ENCODE measurements at regions not wholly inside any gene's neighbourhood (a gene's known extent, or its start where the extent isn't known, plus 50 kb on each side); places are given as distances from the start of the nearest gene placed in this dataset.

DNA sequence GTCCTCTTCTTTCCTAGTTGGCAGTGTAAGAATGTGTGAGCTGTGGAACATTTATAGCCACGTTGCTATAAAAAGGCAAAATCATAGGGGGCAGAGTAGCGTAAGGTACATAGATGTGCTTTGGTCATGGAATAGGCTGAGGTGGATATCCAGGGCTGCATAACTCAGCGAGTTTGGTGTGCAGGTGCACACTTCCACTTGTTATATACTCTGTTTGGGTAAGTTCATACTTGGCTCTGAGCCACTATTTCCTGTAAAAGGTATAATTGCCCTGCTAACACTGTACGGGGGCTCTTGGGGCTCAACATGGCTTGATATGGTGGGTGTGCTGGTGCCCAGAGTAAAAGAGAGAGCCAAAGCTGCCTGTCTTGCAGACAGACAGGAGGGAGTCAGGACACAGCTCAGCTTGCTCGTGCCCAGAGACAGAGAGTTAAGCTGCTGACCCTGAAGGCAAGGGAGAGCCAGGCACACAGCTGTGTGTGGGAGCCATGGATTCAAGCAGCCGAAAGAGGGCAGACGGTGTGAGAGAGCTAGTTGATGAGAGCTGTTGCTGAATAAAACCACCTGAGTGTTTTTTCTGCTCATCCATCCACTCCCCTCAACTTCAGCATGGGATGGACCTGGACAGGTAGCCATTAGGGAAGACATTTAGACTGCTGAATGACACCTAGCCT lies 126.7 kb downstream of the DKK1 start:
- DNase-seq (ENCODE audit: low read depth in 2 of 2) = no peak

DNA sequence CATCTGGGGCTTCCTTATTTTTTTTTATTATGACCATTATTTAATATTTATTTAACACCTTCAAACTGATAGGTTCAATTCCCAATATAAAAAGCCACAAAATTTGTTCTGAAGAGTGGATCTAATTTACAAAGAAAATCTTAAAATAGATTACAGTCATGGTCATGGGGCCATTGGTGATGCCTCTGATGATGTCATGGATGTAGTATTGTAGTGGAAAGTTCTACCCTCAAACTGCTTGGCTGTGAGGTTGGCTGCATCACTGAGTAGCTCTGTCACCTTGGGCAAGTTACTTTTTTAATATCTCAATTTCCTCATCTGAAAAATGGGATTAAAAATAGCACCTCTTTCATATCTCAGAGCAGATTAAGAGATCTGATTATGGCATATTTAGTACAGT lies 128.5 kb downstream of the DKK1 start:
- peak; percentile 5 to 34 for DNase-seq (ENCODE audit: low read depth in 2 of 2)

GRCh38 chr10:52443419-52444388 lies 129.6 kb downstream of the DKK1 start:
- DNase-seq (ENCODE audit: low read depth in 2 of 2) = peak; percentile 1 to 70

DNA sequence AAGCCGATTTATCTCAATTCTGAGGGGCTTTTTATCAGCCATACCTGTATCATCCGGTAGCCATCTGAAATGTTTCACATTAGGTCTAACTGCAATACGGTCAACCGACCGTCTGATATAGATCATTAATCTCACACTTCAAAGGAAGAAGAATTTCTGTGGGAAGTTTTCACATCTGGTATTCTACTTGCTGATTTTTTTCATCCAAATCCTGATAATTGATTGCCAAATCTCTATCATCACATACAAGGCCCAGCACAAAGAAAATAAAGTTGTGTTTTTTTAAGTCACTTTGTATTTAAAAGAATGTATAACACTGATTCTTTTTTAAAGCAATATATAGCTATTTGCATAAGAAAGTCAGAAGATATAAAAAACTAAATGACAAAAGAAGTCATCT lies 132.3 kb downstream of the DKK1 start:
- DNase-seq (ENCODE audit: low read depth in 2 of 2) = no peak

DNA sequence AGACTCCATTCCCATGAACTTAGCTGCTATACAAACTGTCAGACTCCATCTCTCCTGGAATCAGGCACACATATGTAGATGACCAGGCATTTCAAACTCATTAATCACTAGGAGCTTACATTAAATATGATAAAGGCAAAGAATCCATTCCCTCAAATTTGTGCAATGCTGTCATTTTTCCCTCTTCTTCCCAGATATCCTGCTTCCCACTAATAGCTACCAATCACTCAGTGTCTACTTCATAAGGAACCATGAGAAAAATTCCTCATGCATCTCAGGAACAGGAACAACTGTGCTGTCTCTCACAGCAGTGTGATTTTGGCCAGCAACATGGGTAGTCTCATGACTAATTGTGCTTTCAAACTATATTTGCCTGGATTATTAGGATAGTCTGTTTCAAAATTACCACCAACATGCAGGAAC lies 133.9 kb downstream of the DKK1 start:
- no peak for DNase-seq (ENCODE audit: low read depth in 2 of 2)

DNA sequence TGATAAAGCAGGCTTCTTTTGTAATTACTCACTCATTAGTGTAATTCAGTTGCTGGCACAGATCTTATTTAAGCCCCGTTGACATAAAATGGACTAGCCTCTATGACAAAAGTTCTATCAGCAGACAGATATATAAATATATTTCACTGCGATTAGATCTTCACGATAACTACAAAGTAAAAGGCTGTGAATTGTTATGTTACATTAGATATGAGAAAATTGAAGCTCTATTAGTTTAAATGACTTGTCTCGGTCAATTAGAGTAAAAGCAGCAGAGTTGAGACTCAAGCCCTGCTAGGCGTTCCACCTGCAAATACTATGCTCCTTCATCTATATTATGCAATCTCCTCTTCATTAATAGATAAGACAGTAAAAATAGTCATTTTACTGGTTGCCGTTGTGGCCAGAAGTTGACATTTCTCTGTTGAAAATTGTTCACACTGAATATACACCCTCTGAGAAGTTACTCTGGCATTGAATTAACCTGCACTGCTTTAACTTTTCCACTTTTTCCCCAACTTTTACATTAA lies 136.7 kb downstream of the DKK1 start:
- DNase-seq (ENCODE audit: low read depth in 2 of 2) = no peak

- DNase-seq (ENCODE audit: low read depth in 2 of 2) = no peak
These were observed 137.7 kb downstream of the DKK1 start for GRCh38 chr10:52451817-52452216.

DNA sequence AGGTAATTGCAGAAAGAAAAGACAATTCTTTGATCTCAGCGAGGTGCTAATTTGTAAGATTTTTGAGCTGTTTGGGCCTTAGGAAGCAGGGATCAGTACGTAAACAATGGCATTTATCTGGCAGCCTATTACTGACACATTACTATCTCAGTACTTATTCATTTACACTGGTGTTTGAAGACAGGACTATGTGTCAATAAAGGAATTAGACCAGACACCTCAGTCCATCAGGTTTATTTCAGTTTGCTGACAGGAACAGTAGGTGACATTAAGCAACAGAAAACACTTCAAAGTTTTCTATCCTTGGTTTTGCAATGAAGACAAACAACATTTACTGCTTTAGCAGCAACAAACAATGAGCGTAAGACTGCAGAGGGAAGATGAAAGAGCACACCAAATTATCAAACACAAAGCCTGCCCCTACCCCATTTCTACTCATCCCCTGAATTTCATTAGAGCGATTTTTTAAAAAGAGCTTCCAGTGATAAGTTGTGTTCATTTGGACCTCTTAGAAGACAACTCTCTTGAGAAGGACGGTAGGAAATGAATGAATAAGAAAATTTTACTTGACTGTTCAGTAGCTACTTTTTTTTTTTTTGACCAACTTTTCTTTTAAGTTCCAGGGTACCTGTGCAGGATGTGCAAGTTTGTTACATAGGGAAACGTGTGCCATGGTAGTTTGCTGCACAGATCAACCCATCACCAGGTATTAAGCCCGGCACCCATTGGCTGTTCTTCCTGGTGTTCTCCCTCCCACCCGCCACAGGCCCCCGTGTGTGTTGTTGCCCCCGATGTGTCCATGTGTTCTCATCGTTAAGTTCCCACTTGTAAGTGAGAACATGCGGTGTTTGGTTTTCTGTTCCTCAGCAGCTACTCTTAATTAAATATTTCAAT lies 138.8 kb downstream of the DKK1 start:
- no peak for DNase-seq (ENCODE audit: low read depth in 2 of 2)

GRCh38 chr10:52453501-52453900 lies 139.4 kb downstream of the DKK1 start:
- no peak for DNase-seq (ENCODE audit: low read depth in 2 of 2)

- DNase-seq (ENCODE audit: low read depth in 2 of 2) = no peak
These were observed 140.4 kb downstream of the DKK1 start for GRCh38 chr10:52454491-52454890.

DNA sequence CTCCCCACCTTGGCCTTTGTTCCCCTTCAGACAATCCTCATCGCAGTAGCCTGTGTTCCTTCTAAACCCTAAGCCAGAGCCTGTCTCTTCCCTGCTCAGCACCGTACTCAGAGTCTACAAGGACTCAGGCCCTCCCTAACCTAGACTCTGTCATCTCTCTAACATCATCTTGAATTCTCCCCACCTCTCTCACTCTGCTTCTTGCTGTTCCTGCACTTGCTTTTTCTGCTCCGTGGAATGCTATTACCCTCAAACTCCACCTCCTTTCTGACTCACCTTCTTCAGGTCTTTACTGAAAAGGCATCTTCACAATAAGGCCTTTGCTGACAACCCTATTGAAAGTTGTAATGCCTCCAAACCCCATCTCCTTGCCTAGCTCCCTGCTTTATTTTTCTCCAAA lies 141.0 kb downstream of the DKK1 start:
- no peak for DNase-seq (ENCODE audit: low read depth in 2 of 2)

DNA sequence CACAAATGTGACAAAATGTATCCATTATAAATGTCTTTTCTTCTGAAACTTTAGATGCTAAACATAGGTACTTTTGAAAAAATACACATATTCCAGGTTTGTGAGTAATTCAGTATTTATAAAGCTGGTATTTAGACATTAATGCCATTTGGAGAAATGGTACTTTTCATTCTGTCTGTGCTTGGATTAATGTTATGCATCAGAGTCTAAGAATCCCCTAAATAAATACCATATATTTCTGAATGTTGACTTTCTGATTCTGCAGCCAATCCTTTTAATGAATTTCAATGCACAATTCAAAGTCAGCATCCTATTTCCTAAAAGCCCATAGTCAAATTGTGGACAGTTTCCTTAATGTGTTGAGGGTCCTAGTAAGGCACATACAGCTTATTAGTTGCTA lies 145.0 kb downstream of the DKK1 start:
- no peak for DNase-seq (ENCODE audit: low read depth in 2 of 2)

DNA sequence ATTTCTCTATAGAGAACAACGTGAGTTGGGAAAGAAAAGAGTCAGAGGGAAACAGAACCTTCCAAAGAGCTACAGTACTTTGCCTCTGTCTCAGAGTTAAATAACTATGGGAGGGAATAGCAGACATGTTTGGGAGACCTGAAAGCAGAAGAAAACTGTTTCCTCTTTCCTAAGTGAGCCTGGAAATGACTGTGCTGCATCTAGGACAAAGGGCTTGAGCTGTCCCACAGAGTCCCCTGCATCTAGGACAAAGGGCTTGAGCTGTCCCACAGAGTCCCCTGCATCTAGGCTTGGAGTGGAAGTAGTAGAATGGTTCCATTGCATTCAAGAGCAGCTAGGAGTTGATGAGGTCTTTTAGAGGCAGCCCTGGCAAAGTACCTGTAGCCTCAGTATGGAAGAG lies 149.7 kb downstream of the DKK1 start:
- DNase-seq (ENCODE audit: low read depth in 2 of 2) = no peak

DNA sequence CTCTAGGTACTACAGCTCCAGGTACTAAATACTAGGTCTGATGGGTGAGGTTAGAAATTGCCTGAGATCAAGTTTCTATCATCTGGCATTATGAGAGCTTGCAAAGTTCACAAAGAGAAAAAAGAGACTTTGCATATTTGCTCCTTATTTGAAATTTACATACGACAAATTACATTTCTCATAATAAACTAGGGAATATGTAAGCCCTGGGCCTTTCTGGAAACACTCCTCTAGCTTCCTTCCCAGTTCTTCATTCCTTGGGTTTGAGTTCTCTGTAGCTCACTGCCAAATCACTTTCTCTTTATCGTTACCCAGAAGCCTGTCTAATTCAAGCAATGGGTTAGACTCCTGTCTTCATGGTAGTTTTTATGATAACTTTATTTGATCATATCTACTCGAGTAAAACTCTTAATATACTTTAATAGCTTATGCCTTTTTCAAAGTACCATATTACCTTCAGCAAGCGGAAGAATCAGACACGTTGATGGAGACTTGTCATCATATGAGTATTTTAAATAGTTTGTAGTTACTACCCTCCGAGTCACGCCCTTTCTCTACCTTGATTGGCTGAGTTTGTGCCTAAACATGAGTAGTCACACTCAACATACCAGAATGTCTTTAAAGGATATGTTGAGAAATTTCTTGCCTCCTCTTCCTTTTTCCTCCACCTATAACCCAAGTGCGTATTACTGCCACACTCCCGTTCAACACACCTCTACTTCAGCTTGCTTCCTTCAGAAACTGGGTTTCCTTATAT lies 150.5 kb downstream of the DKK1 start:
- DNase-seq (ENCODE audit: low read depth in 2 of 2) = no peak

DNA sequence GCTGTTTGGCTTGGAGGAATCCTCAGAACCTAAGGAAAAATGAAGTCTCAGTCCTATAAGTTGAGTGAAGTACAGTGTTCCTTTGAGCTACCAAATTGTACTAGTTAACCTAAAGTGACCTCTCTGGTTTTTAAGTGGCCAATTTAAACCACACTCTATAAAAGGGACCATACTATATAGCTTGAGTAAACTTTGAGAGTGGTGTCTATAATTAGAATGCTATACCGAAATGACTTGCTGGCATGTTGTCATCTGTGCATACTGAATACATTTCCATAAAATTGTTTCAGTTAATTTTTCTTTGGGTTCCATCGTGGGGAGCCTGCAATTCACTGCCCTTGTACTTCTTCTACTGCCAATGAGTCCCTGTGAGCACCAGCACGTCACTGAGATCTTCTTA lies 151.1 kb downstream of the DKK1 start:
- DNase-seq (ENCODE audit: low read depth in 2 of 2) = no peak

- no peak for DNase-seq (ENCODE audit: low read depth in 2 of 2)
These were observed 152.4 kb downstream of the DKK1 start for GRCh38 chr10:52466464-52466863.

GRCh38 chr10:52469970-52470705 lies 156.1 kb downstream of the DKK1 start:
- no peak for DNase-seq (ENCODE audit: low read depth in 2 of 2)

- peak in 1 of 2 donors; percentile 19 for DNase-seq (ENCODE audit: low read depth in 2 of 2)
These were observed 158.5 kb downstream of the DKK1 start for GRCh38 chr10:52472406-52473146.

DNA sequence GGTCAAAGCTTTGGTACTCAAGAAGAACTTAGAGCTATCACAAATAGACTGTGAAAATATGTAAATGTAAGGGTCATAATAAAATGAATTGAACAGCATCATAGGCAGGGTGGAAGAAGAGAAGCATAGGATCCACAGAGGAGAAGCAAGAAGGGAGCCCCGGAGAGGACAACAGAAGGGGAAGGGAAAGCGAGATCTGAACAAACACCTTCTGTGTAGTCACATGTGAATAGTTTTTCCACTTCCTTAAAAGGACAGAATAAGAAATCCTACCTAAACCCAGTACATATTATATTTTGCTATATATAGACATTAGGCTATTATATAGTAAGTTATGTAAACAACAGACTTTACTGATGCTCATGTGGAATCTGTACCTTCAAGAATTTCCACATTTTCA lies 160.2 kb downstream of the DKK1 start:
- no peak for DNase-seq (ENCODE audit: low read depth in 2 of 2)
